HG02943 (cell line): ENCODE measurements at regions not wholly inside any gene's neighbourhood (a gene's known extent, or its start where the extent isn't known, plus 50 kb on each side); places are given as distances from the start of the nearest gene placed in this dataset.

Source experiments
- ATAC-seq: cut with Tn5 transposase; IDR thresholded peaks from one replicate; pipeline ENCODE4 v1.9.1; 2021; ENCODE audit warnings: mild to moderate bottlenecking, low read depth, moderate library complexity; ENCODE audit not compliant: unreplicated experiment

DNA sequence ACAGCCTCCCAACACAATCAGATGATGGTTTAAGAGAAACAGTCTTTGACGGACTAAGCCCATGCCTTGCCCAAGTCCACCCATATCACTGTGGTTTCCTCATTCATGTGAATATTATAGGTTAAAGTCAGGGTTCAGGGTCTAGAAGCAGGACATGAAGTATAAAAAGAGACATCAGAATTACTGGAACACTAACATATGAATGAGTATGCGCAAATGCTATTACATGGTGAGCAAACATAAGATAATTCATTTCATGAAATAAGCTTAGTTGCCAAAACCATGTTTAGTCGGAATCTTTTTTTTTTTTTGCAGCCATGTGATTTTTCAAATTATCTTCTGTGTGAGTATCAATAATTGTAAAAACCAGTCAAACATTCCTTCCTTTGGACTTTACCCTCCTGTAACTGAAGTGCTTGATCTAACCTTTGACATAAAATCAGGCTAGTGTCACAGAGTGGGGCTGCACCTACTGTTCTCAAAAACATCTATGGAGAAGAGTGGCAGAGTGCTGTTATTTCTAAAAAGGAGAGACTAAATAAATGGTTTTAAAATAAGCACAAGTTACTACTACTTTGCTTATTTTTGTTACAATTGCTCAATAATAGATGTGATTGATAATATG, 84.9 kb upstream of the NRIP1 start:
- no peak for ATAC-seq

GRCh38 chr21:15151385-15152103, 86.7 kb upstream of the NRIP1 start:
- no peak for ATAC-seq

GRCh38 chr21:15152591-15152990, 87.8 kb upstream of the NRIP1 start:
- ATAC-seq = no peak

- no peak for ATAC-seq
These were observed 94.7 kb upstream of the NRIP1 start for GRCh38 chr21:15159382-15160020.

DNA sequence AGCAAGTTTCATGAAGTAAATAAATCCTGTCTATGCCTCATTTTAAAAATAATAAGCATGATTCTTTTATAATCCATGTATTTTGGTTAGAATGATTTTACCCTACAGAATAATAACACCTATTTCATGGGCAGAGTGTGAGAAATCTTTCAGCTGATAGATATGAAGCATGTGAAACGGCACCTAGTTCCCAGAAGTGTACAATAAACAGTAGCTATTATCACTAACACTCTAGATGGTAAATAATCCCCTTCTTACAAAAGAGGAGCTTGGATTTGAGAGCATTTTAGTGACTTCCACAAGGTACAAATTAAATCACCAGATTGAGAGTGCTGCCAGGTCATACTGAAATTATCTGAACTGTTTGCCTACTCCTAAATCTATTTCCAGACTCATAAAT, 95.3 kb upstream of the NRIP1 start:
- no peak for ATAC-seq

- ATAC-seq = no peak
These were observed 98.1 kb upstream of the NRIP1 start for GRCh38 chr21:15162921-15163320.

DNA sequence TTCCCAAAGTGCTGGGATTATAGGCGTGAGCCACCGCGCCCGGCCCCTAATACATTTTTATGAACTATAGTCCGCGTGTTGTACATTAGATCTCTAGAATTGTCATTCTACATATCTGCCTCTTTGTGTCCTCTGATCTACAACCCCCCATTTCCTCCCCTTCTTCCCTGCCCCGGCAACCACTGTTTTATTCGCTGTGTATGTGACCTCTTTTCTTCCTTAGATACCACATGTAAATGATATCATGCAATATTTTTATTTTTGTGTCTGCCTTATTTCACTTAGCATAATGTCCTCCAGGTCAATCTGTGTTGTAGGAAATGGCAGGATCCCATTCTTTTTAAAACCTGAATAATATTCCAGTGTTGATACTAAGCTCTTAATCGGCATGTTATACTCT, 99.5 kb upstream of the NRIP1 start:
- no peak for ATAC-seq

DNA sequence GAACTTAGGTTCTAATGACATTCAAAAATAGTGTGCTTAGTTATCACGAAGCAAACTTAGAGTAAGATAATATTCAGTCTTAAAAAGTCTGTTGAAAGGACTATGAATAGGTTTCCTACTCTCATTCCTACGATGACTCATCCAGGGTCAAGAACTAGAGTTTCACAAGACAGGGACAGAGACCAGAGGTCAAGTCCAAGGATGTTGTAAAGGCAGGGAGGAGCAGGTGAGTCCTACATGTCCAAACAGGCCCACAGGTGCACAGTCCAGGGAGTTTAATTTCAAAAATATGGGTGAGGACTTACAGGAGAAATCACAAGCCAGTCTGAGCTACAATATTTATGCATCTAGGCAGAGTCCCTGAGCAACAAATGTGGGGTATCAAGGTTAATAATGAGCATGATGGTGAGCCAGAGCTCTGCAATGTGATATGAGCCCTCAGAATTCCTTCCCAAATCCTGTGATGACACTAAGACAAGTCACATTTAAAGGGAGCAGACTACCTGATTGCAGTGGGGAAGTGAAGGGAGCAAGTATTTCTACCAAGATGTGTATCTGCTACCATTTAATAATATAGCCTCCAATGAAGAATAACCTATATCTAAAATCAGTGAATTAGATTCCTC, 100.0 kb upstream of the NRIP1 start:
- no peak for ATAC-seq

DNA sequence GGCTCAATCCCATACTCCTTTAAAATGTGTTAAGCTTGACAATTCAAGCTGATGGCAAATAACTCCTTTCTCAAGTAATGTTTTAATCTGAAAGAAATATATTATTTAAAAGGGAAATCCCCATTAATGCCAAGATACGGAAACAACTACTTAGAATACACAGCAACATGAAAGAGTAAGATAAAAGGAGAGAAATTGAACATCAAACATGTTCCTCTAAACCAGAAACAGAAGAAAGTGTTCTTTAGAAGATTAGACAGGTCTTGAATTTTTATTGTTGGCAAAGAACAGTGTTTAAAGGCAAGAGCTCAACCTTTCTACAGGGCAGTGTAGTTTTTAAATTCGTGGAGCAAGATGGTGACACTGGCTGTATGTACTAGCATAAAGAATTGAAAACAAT, 105.8 kb upstream of the NRIP1 start:
- ATAC-seq = no peak

GRCh38 chr21:15171546-15171945, 106.7 kb upstream of the NRIP1 start:
- ATAC-seq = no peak

DNA sequence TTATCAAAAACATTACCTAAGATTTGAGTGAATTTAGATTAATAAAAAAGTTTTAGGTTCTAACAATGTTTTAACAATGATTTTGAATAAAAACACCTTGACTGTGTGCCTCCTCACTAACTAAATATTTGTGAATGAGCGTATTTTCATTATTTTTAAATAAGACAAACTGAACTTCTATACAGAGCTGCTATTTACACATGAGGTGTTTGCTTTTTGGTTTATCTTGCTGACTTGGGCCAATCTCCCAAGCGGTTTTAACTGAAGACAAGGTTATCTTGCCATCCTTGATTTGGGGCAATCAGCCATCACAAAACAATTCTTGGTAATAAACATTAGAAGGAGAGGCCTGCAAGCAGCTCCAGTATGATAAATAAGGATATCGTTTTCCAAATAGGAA, 108.2 kb upstream of the NRIP1 start:
- ATAC-seq = no peak

DNA sequence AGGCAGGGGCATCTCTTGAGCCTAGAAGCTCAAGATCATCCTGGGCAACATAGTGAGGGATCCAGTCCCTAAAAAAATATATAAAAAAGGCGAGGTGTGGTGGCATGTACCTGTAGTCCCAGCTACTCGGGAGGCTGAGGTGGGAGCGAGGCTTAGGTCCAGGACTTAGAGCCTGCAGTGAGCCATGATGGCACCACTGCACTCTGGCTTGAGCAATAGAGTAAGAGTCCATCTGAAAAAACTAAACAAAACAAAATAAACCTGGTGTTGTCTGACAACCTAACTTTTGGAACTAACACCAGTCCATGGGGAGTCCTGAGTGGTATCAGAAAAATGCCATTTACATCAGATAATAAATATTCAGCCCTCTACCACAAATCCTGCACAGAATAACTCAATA, 110.1 kb upstream of the NRIP1 start:
- no peak for ATAC-seq

GRCh38 chr21:15182731-15183130, 117.9 kb upstream of the NRIP1 start:
- ATAC-seq = no peak

- ATAC-seq = no peak
These were observed 119.0 kb upstream of the NRIP1 start for GRCh38 chr21:15183813-15184257.

GRCh38 chr21:15190412-15190811, 125.6 kb upstream of the NRIP1 start:
- no peak for ATAC-seq

DNA sequence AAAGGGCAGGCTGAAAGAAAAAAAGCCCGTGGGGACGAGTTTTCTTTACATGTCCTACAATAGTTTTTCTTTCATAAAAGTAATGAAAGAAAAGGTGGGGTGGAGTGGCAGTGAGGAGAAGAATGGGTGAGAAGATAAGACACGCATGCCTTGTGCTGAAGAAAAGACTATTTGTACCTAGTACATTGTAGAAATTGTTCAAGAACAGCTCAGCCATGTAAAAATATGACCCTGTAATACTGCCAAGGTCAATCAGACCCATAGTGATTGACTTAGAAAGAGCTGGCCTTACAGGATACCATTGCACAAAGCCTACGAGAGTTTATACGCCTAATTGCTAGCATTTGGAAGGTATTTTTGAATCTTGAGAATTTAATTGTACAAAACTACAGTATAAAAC, 126.0 kb upstream of the NRIP1 start:
- ATAC-seq = no peak

DNA sequence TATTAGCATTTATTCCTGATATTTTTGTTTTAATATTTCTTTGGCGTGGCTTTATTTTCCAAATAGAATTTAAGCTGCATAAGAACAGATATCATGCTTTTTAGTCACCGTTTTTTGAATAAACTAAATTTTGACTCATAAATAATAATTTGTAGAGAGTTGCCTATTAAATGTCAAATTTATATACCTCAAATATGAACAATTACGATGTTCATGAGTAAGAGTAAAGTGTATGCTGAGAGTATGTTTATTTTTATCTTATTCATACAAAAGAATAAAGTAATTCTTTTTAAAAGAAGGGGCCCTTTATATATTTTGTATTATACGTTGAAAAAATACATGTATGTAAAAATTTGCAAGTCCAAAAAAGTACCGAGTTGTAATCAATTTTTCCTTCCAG, 126.5 kb upstream of the NRIP1 start:
- no peak for ATAC-seq

DNA sequence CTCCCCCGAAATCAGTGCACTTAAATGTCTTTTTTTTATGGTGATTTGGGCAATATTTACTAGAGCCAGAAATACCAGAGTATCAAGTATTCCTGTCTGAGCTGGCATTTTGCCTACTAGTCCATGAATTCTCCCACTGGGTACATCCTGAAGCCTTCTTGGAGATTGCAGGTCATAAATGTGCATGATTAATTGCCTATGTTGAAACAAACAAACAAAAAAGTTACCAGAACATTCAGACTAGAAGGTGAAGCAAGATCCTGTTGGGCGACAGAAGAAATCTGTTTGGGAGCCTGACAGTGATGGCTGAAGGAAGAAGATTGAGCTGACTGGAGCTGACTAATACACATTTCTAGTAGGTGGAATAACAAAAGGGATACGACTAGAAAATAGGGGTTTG, 127.4 kb upstream of the NRIP1 start:
- ATAC-seq = no peak

DNA sequence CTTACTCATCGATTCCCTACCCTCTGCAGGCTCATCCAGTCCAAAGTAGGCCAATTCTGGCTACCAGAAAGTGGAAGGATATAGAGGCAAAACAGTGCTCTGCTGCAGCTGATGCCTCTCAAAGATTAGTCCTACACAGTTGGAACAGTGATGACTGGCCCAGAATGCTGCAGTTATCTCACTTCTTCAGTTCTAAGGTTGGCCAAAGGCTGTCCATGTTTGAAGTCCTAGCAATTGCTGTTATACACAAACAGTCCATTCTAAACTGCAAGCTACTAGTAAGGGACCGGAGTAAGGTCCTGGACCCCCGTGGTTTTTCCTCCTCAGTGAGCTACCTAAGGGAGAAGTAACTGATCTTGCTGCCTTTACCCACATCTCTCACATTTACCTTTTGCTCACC, 129.1 kb upstream of the NRIP1 start:
- no peak for ATAC-seq

DNA sequence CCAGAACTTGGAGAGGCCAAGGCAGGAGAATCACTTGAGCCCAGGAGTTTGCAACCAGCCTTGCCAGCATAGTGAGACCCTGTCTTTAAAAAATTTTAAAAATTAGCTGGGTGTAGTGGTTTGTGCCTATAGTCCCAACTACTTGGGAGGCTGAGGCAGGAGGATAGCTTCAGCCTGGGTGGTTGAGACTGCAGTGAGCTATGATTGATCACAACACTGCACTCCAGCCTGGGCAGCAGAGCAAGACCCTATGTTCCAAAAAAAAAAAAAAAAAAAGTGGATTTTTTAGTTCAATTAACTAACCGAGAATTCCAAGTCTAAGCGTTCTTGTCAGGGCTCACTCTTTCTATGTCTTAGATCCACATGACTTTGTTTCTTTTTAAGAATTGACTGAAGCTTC, 130.3 kb upstream of the NRIP1 start:
- no peak for ATAC-seq

DNA sequence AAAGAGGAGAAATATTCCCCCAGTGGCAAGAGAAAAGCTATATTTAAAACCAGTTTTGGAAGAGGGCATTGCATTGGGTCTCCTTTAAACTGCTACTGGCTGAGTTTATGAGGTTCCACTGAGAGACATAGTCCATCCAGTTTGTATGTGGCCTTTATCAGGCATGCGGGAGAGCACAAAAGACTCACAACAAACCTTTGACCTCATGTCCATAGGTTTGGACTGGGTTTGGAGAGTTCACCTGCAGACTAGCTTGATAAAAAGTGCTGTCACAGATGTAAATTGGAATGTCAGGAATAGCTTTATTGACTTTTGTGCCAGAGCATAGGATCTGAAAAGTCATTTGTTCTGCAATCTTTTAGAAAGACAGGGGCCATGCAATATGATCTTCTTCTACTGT, 131.0 kb upstream of the NRIP1 start:
- ATAC-seq = no peak

- no peak for ATAC-seq
These were observed 132.9 kb upstream of the NRIP1 start for GRCh38 chr21:15197696-15198095.
